DND-41 (cell line): ENCODE measurements at regions not wholly inside any gene's neighbourhood (a gene's known extent, or its start where the extent isn't known, plus 50 kb on each side); places are given as distances from the start of the nearest gene placed in this dataset.

Experiments
- CTCF ChIP-seq: IDR thresholded peaks from 2 replicates; pipeline ENCODE4 v1.5.1; 2012; ENCODE audit warnings: borderline replicate concordance, low read length, moderate library complexity, mild to moderate bottlenecking; ENCODE audit not compliant: poor library complexity, severe bottlenecking; ENCODE audit errors: extremely low read depth
- EZH2 ChIP-seq: IDR thresholded peaks from 3 replicates; pipeline ENCODE4 v1.6.1; 2012; ENCODE audit warnings: borderline replicate concordance, low read depth, mild to moderate bottlenecking, moderate library complexity, low read length, inconsistent platforms; ENCODE audit not compliant: severe bottlenecking

DNA sequence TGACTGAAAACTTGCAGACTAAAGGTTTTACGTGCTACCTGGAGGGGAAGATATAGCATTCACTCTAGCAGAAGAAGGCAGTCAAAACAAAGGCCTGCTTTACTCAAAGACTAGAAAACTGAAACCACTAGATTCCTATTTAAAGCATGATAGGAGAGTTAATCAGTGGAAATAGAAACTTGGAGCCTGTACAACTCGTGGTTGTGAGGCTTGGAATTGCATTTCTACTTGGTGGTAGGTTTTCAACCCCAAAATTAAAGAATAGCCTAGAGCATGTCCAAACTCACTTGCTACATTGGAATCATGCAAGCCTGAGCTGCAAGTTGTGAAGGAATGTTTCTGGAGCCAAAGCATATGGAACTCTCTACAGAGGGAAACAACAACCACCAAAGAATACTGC, 1526.4 kb upstream of the NUDT12 start:
- no peak for TF ChIP-seq EZH2
- no peak for TF ChIP-seq CTCF
